ENCODE measurements at regions not wholly inside any gene's neighbourhood (a gene's known extent, or its start where the extent isn't known, plus 50 kb on each side); places are given as distances from the start of the nearest gene placed in this dataset.

DNA sequence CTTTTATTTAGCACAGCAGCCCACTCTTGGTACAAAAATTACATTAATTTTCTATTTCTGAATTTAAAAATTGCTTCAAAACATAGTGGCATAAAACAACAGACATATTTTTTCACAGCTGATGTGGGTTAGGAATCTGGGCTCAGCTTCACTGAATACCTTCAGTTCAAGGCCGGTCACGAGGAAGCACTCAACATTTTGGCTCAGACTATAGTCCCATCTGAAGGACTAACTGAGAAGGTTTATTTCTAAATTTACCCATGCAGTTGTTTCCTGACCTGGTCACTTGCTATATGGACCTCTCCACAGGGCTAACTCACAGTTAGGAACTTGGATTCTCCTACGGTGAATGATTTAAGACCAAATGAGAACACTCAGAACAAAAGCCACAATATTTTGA lies 1230.2 kb upstream of the ADGRL3 start:
- POLR2A ChIA-PET (ENCODE audit: low non-redundant PET), result no interaction called here
- DNase-seq (ENCODE audit: low spot score), result no peak
- intact Hi-C loops (cut with micrococcal nuclease; ENCODE audit: unreplicated experiment), result no loop called here
- H3K9me3 ChIP-seq (ENCODE audit: low read depth, low read length, poor library complexity, severe bottlenecking), result no peaks in the 10 kb centered on the region
- no TSS peak for BruUV-seq (replicated peaks)
- no peak overlapping the region for H3K4me3 ChIP-seq (ENCODE audit: low read depth, low read length, poor library complexity, severe bottlenecking)
- H3K4me1 ChIP-seq (ENCODE audit: insufficient read depth, low read length, poor library complexity, severe bottlenecking), result no peaks in the 10 kb centered on the region
- H3K36me3 ChIP-seq (ENCODE audit: insufficient read depth, low read length, poor library complexity, severe bottlenecking), result no peaks in the 10 kb centered on the region
- CTCF ChIA-PET, result no interaction called here
- H3K27ac ChIP-seq (ENCODE audit: low read depth, low read length, poor library complexity, severe bottlenecking), result no peak overlapping the region
- no peaks in the 10 kb centered on the region for H3K27me3 ChIP-seq (replicated peaks; ENCODE audit: insufficient read depth, low read depth, low read length, poor library complexity)
- TF ChIP-seq EZH2 (IDR thresholded peaks at IDR 0.05; ENCODE audit: borderline replicate concordance, low read depth, low read length, poor library complexity, severe bottlenecking), result no peak
- TF ChIP-seq, protein P1, sequence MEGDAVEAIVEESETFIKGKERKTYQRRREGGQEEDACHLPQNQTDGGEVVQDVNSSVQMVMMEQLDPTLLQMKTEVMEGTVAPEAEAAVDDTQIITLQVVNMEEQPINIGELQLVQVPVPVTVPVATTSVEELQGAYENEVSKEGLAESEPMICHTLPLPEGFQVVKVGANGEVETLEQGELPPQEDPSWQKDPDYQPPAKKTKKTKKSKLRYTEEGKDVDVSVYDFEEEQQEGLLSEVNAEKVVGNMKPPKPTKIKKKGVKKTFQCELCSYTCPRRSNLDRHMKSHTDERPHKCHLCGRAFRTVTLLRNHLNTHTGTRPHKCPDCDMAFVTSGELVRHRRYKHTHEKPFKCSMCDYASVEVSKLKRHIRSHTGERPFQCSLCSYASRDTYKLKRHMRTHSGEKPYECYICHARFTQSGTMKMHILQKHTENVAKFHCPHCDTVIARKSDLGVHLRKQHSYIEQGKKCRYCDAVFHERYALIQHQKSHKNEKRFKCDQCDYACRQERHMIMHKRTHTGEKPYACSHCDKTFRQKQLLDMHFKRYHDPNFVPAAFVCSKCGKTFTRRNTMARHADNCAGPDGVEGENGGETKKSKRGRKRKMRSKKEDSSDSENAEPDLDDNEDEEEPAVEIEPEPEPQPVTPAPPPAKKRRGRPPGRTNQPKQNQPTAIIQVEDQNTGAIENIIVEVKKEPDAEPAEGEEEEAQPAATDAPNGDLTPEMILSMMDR (conservative IDR thresholded peaks at IDR 0.05; ENCODE audit: low read depth, low read length), result no peak

DNA sequence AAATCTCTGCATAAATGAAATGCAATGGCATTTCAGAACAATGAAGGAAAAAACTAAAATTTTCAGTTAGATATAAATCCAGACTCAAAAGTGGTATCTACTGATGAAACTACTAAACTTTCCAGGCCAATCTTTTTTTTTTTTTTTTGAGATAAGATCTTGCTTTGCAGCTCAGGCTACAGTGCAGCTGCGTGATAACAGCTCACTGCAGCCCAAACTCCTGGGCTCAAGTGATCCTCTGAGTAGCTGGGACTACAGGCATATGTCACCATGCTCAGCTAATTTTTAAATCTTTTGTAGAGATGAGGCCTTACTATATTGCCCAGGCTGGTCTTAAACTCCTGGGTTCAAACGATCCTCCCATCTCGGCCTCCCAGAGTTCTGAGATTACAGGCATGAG lies 1228.2 kb upstream of the ADGRL3 start:
- no peak for DNase-seq (ENCODE audit: low spot score)
- no peaks in the 10 kb centered on the region for H3K36me3 ChIP-seq (ENCODE audit: insufficient read depth, low read length, poor library complexity, severe bottlenecking)
- no peaks in the 10 kb centered on the region for H3K9me3 ChIP-seq (ENCODE audit: low read depth, low read length, poor library complexity, severe bottlenecking)
- H3K27ac ChIP-seq (ENCODE audit: low read depth, low read length, poor library complexity, severe bottlenecking), result no peak overlapping the region
- H3K4me3 ChIP-seq (ENCODE audit: low read depth, low read length, poor library complexity, severe bottlenecking), result no peak overlapping the region
- TF ChIP-seq, protein P1 (conservative IDR thresholded peaks at IDR 0.05; ENCODE audit: low read depth, low read length), result no peak
- TF ChIP-seq EZH2 (IDR thresholded peaks at IDR 0.05; ENCODE audit: borderline replicate concordance, low read depth, low read length, poor library complexity, severe bottlenecking), result no peak
- POLR2A ChIA-PET (ENCODE audit: low non-redundant PET), result no interaction called here
- CTCF ChIA-PET, result no interaction called here
- H3K27me3 ChIP-seq (replicated peaks; ENCODE audit: insufficient read depth, low read depth, low read length, poor library complexity), result no peaks in the 10 kb centered on the region
- H3K4me1 ChIP-seq (ENCODE audit: insufficient read depth, low read length, poor library complexity, severe bottlenecking), result no peaks in the 10 kb centered on the region
- intact Hi-C loops (cut with micrococcal nuclease; ENCODE audit: unreplicated experiment), result no loop called here
- no TSS peak for BruUV-seq (replicated peaks)

DNA sequence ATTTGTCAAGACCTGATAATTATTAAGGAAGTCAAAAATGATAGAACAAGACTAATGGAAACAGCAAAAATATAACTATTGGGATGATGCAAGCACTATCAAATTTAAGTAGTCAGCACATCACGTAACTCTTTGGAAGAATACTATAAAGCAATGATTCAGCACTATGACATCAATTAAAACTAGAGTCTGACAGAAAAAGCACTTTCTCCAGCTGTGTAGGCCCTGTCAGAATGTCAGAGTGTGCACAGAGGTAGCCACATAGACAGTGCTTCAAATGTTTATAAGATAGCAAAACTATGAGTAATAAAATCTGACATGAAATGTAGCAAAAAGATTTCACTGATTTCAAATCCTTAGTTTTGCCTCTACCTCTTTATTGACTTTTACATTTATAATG lies 1226.6 kb upstream of the ADGRL3 start:
- Histone ChIP-seq H3K9me3 (ENCODE audit: low read depth, low read length, poor library complexity, severe bottlenecking) (no peaks in the 10 kb centered on the region), H3K36me3 (ENCODE audit: insufficient read depth, low read length, poor library complexity, severe bottlenecking) (no peaks in the 10 kb centered on the region), H3K4me1 (ENCODE audit: insufficient read depth, low read length, poor library complexity, severe bottlenecking) (no peaks in the 10 kb centered on the region), H3K4me3 (ENCODE audit: low read depth, low read length, poor library complexity, severe bottlenecking) (no peak overlapping the region), H3K27me3 (replicated peaks; ENCODE audit: insufficient read depth, low read depth, low read length, poor library complexity) (no peaks in the 10 kb centered on the region), H3K27ac (ENCODE audit: low read depth, low read length, poor library complexity, severe bottlenecking) (no peak overlapping the region)
- DNase-seq (ENCODE audit: low spot score), result no peak
- BruUV-seq (replicated peaks), result no TSS peak
- ChIA-PET CTCF (no interaction called here), POLR2A (ENCODE audit: low non-redundant PET) (no interaction called here)
- intact Hi-C loops (cut with micrococcal nuclease; ENCODE audit: unreplicated experiment), result no loop called here
- no peak for TF ChIP-seq EZH2 (IDR thresholded peaks at IDR 0.05; ENCODE audit: borderline replicate concordance, low read depth, low read length, poor library complexity, severe bottlenecking)
- TF ChIP-seq, protein P1 (conservative IDR thresholded peaks at IDR 0.05; ENCODE audit: low read depth, low read length), result no peak
